ENCODE measurements at regions not wholly inside any gene's neighbourhood (a gene's known extent, or its start where the extent isn't known, plus 50 kb on each side); places are given as distances from the start of the nearest gene placed in this dataset.
A peak's percentile ranks its signal among the peaks of the same experiment; 100 is the strongest.
"Not testable (repeated sequence)": the region's sequence is repeated elsewhere in the genome, so short reads cannot be mapped to it uniquely, and the experiment has no call there.

- not testable (repeated sequence) for DNase-seq
These were observed 1260.9 kb upstream of the RAG2 start for GRCh38 chr11:37858806-37859537.

GRCh38 chr11:37858398-37858797 lies 1260.4 kb upstream of the RAG2 start:
- no peak for DNase-seq

GRCh38 chr11:37857726-37858125 lies 1259.7 kb upstream of the RAG2 start:
- no peak for DNase-seq

GRCh38 chr11:37849706-37850105 lies 1251.7 kb upstream of the RAG2 start:
- peak; percentile 40 for DNase-seq

- DNase-seq: no peak
These were observed 1245.6 kb upstream of the RAG2 start for GRCh38 chr11:37843603-37844002.

GRCh38 chr11:37841016-37841415 lies 1243.0 kb upstream of the RAG2 start:
- DNase-seq: no peak

- not testable (repeated sequence) for DNase-seq
These were observed 1242.3 kb upstream of the RAG2 start for GRCh38 chr11:37840345-37840744.

- DNase-seq: no peak
These were observed 1232.5 kb upstream of the RAG2 start for GRCh38 chr11:37830529-37830928.

GRCh38 chr11:37817727-37818270 lies 1219.8 kb upstream of the RAG2 start:
- no peak for DNase-seq

GRCh38 chr11:37812281-37812880 lies 1214.3 kb upstream of the RAG2 start:
- no peak for DNase-seq

- no peak for DNase-seq
These were observed 1213.3 kb upstream of the RAG2 start for GRCh38 chr11:37811349-37811748.

- DNase-seq: no peak
These were observed 1206.6 kb upstream of the RAG2 start for GRCh38 chr11:37804666-37805065.

GRCh38 chr11:37788141-37788877 lies 1190.3 kb upstream of the RAG2 start:
- peak; percentile 95 for DNase-seq

GRCh38 chr11:37786214-37786755 lies 1188.2 kb upstream of the RAG2 start:
- DNase-seq: peak; percentile 65

- no peak for DNase-seq
These were observed 1176.4 kb upstream of the RAG2 start for GRCh38 chr11:37774441-37774840.

- DNase-seq: peak; percentile 51
These were observed 1172.1 kb upstream of the RAG2 start for GRCh38 chr11:37770145-37770544.

GRCh38 chr11:37762079-37762478 lies 1164.0 kb upstream of the RAG2 start:
- no peak for DNase-seq

- peak; percentile 13 for DNase-seq
These were observed 1157.5 kb upstream of the RAG2 start for GRCh38 chr11:37755521-37755920.

GRCh38 chr11:37748641-37749040 lies 1150.6 kb upstream of the RAG2 start:
- DNase-seq: peak; percentile 19

- peak; percentile 43 for DNase-seq
These were observed 1149.1 kb upstream of the RAG2 start for GRCh38 chr11:37747121-37747520.

- DNase-seq: no peak
These were observed 1129.3 kb upstream of the RAG2 start for GRCh38 chr11:37727371-37727770.

GRCh38 chr11:37724315-37724714 lies 1126.3 kb upstream of the RAG2 start:
- DNase-seq: no peak

- no peak for DNase-seq
These were observed 1123.4 kb upstream of the RAG2 start for GRCh38 chr11:37721485-37721884.

Measured in fibroblast of skin of abdomen (primary cell).